NT2/D1 (cell line): ENCODE measurements at regions not wholly inside any gene's neighbourhood (a gene's known extent, or its start where the extent isn't known, plus 50 kb on each side); places are given as distances from the start of the nearest gene placed in this dataset.

Experiments used
- SUZ12 ChIP-seq: IDR thresholded peaks from 2 replicates; pipeline ENCODE4 v1.6.1; 2011; ENCODE audit not compliant: insufficient read length, insufficient read depth; ENCODE audit errors: extremely low read depth
- YY1 ChIP-seq: IDR thresholded peaks from 2 replicates; pipeline ENCODE4 v1.6.1; 2011; ENCODE audit not compliant: insufficient read length, insufficient read depth

DNA sequence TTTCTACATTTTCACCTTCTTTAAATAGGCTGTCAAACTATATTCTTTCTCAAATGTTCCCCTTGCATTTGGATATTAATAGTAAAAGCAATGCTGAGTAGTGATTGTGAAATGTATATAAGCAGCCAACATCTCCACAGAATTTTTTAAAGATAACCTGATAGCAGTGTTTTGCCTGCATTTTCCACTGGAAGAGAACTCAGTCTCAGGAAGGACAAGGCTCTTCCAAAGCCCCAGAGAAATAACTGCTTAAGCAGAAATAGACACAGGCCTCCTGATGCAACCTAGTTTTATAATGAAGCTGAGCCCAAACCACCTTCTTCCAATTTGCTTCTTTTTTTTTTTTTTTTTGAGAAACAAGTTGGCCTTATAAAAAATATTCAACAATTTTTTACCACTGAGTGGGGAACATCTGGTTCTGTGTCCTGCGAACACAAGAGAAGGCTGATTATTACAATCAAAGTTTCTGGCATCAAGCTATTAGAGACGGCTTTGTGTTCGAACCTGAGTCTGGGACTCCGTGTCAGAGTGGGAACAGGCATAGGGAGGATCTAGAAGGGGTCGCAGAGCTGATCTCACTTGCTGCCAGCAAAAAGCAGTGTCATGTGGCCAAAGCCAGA is 332.5 kb upstream of the TBL1XR1 start:
- TF ChIP-seq YY1 (no peak), SUZ12 (no peak)
